ENCODE measurements at regions not wholly inside any gene's neighbourhood (a gene's known extent, or its start where the extent isn't known, plus 50 kb on each side); places are given as distances from the start of the nearest gene placed in this dataset.

GRCh38 chr1:229059671-229060539 lies 211.0 kb upstream of the RAB4A start:
- Histone ChIP-seq H3K4me3 (ENCODE audit: low read length) (no peak overlapping the region), H3K9ac (ENCODE audit: low read length) (no peak overlapping the region), H3K27me3 (replicated peaks; ENCODE audit: insufficient read depth, low read length) (no peaks in the 10 kb centered on the region), H3K36me3 (replicated peaks; ENCODE audit: insufficient read depth, low read length) (no peaks in the 10 kb centered on the region), H3K4me2 (ENCODE audit: low read depth, low read length) (no peak overlapping the region), H3K9me3 (replicated peaks; ENCODE audit: insufficient read depth, low read length) (no peaks in the 10 kb centered on the region), H3K79me2 (ENCODE audit: low read length) (no peaks in the 10 kb centered on the region), H2AFZ (ENCODE audit: low read length) (no peak overlapping the region), H3K9me2 (replicated peaks; ENCODE audit: insufficient read depth, low read length) (no peaks in the 10 kb centered on the region), H3K4me1 (ENCODE audit: low read length) (no peaks in the 10 kb centered on the region), H3K27ac (ENCODE audit: low read length) (no peak overlapping the region), H4K20me1 (ENCODE audit: insufficient read depth, low read length) (no peaks in the 10 kb centered on the region), H3F3A (ENCODE audit: insufficient read depth, low read length) (no peaks in the 10 kb centered on the region)
- DNase-seq = no peak
- TF ChIP-seq, protein P1, sequence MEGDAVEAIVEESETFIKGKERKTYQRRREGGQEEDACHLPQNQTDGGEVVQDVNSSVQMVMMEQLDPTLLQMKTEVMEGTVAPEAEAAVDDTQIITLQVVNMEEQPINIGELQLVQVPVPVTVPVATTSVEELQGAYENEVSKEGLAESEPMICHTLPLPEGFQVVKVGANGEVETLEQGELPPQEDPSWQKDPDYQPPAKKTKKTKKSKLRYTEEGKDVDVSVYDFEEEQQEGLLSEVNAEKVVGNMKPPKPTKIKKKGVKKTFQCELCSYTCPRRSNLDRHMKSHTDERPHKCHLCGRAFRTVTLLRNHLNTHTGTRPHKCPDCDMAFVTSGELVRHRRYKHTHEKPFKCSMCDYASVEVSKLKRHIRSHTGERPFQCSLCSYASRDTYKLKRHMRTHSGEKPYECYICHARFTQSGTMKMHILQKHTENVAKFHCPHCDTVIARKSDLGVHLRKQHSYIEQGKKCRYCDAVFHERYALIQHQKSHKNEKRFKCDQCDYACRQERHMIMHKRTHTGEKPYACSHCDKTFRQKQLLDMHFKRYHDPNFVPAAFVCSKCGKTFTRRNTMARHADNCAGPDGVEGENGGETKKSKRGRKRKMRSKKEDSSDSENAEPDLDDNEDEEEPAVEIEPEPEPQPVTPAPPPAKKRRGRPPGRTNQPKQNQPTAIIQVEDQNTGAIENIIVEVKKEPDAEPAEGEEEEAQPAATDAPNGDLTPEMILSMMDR (IDR thresholded peaks at IDR 0.05; ENCODE audit: low read length) = no peak
- no peak for TF ChIP-seq EZH2phosphoT487 (IDR thresholded peaks at IDR 0.05; ENCODE audit: low read length)
- no peak for TF ChIP-seq EZH2 (optimal IDR thresholded peaks at IDR 0.05; ENCODE audit: low read depth, low read length)

DNA sequence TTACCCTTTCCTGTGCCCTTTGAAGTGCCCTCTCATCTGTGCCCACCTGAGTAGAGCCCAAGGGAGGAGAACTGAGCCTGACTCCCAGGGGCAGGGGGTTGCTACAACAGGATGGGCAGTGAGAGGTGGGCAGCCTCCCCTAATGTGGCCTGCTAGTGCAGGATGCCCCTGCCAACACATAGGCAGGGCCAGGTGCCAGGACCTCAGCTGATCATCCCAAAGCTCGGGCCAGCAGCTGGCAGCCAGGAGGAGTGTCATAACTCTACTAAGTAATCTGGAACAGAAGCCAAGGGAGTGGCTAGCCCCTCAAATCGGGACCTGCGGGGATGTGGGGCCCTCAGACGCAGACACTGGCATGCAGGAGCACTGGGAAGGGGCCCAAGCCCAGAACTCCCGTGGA lies 208.8 kb upstream of the RAB4A start:
- H3K4me3 ChIP-seq (ENCODE audit: low read length) = no peak overlapping the region
- H3F3A ChIP-seq (ENCODE audit: insufficient read depth, low read length) = no peaks in the 10 kb centered on the region
- no peaks in the 10 kb centered on the region for H3K9me2 ChIP-seq (replicated peaks; ENCODE audit: insufficient read depth, low read length)
- no peak for DNase-seq
- TF ChIP-seq EZH2 (optimal IDR thresholded peaks at IDR 0.05; ENCODE audit: low read depth, low read length) (no peak), EZH2phosphoT487 (IDR thresholded peaks at IDR 0.05; ENCODE audit: low read length) (no peak)
- TF ChIP-seq, protein P1 (IDR thresholded peaks at IDR 0.05; ENCODE audit: low read length) = no peak
- no peak overlapping the region for H3K4me2 ChIP-seq (ENCODE audit: low read depth, low read length)
- H4K20me1 ChIP-seq (ENCODE audit: insufficient read depth, low read length) = no peaks in the 10 kb centered on the region
- no peak overlapping the region for H3K27ac ChIP-seq (ENCODE audit: low read length)
- H3K9me3 ChIP-seq (replicated peaks; ENCODE audit: insufficient read depth, low read length) = no peaks in the 10 kb centered on the region
- H3K36me3 ChIP-seq (replicated peaks; ENCODE audit: insufficient read depth, low read length) = no peaks in the 10 kb centered on the region
- no peak overlapping the region for H2AFZ ChIP-seq (ENCODE audit: low read length)
- H3K27me3 ChIP-seq (replicated peaks; ENCODE audit: insufficient read depth, low read length) = no peaks in the 10 kb centered on the region
- H3K4me1 ChIP-seq (ENCODE audit: low read length) = no peaks in the 10 kb centered on the region
- no peaks in the 10 kb centered on the region for H3K79me2 ChIP-seq (ENCODE audit: low read length)
- no peak overlapping the region for H3K9ac ChIP-seq (ENCODE audit: low read length)

DNA sequence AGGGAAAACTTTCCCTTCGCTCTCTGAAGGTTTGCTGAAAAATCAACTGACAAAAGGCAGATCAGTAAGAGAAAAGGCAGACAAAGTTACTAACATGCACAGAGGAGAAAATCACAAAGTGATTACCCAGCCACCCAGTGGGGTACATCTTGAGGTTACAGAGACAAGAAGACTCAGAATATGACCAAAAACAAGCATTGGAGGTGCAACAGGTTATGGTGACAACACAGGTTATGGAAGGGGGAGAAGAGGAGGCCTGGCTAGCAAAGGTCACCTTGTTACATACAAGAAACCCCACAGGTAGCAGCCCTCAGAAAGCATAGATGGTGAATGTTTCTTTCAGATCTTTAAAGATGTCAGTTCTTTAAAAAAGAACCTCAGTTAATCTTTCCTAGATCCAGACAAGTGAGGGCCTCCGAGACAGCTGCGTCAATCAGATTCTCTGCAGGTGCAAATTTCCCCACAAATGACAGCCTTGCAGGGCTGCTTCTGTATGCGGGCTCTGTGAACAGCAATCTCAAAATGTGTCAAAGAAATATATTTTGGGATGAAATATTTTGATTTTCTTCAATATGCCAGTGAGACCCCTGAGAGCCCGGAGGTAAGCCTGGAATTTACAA lies 207.6 kb upstream of the RAB4A start:
- Histone ChIP-seq H3K4me2 (ENCODE audit: low read depth, low read length) (no peak overlapping the region), H3K27me3 (replicated peaks; ENCODE audit: insufficient read depth, low read length) (no peaks in the 10 kb centered on the region), H4K20me1 (ENCODE audit: insufficient read depth, low read length) (no peaks in the 10 kb centered on the region), H3K9ac (ENCODE audit: low read length) (no peak overlapping the region), H3K4me1 (ENCODE audit: low read length) (no peaks in the 10 kb centered on the region), H3K36me3 (replicated peaks; ENCODE audit: insufficient read depth, low read length) (no peaks in the 10 kb centered on the region), H3K27ac (ENCODE audit: low read length) (no peak overlapping the region), H3K9me2 (replicated peaks; ENCODE audit: insufficient read depth, low read length) (no peaks in the 10 kb centered on the region), H3F3A (ENCODE audit: insufficient read depth, low read length) (no peaks in the 10 kb centered on the region), H3K9me3 (replicated peaks; ENCODE audit: insufficient read depth, low read length) (no peaks in the 10 kb centered on the region), H3K4me3 (ENCODE audit: low read length) (no peak overlapping the region), H2AFZ (ENCODE audit: low read length) (no peak overlapping the region), H3K79me2 (ENCODE audit: low read length) (no peaks in the 10 kb centered on the region)
- DNase-seq = no peak
- TF ChIP-seq EZH2phosphoT487 (IDR thresholded peaks at IDR 0.05; ENCODE audit: low read length) (no peak), EZH2 (optimal IDR thresholded peaks at IDR 0.05; ENCODE audit: low read depth, low read length) (no peak)
- TF ChIP-seq, protein P1 (IDR thresholded peaks at IDR 0.05; ENCODE audit: low read length) = no peak
